ENCODE measurements at regions not wholly inside any gene's neighbourhood (a gene's known extent, or its start where the extent isn't known, plus 50 kb on each side); places are given as distances from the start of the nearest gene placed in this dataset.

- no peak for TF ChIP-seq CTCF (IDR thresholded peaks at IDR 0.05; ENCODE audit: low read depth, low read length)
- peak; percentile 82 for DNase-seq (ENCODE audit: extremely low read depth, low read depth)
Observed at GRCh38 chr6:25192590-25193459, 86.3 kb upstream of the CARMIL1 start.

GRCh38 chr6:25193460-25194171 is 85.6 kb upstream of the CARMIL1 start:
- peak; percentile 93 for DNase-seq (ENCODE audit: extremely low read depth, low read depth)
- no peak for TF ChIP-seq CTCF (IDR thresholded peaks at IDR 0.05; ENCODE audit: low read depth, low read length)

- DNase-seq (ENCODE audit: extremely low read depth, low read depth), result no peak
- no peak for TF ChIP-seq CTCF (IDR thresholded peaks at IDR 0.05; ENCODE audit: low read depth, low read length)
Observed at GRCh38 chr6:25194172-25194678, 84.9 kb upstream of the CARMIL1 start.

- TF ChIP-seq CTCF (IDR thresholded peaks at IDR 0.05; ENCODE audit: low read depth, low read length), result no peak
- DNase-seq (ENCODE audit: extremely low read depth, low read depth), result no peak
Observed at GRCh38 chr6:25196464-25196863, 82.7 kb upstream of the CARMIL1 start.

- no peak for TF ChIP-seq CTCF (IDR thresholded peaks at IDR 0.05; ENCODE audit: low read depth, low read length)
- no peak for DNase-seq (ENCODE audit: extremely low read depth, low read depth)
Observed at GRCh38 chr6:25197111-25197510, 82.1 kb upstream of the CARMIL1 start.

- DNase-seq (ENCODE audit: extremely low read depth, low read depth), result no peak
- TF ChIP-seq CTCF (IDR thresholded peaks at IDR 0.05; ENCODE audit: low read depth, low read length), result no peak
Observed at GRCh38 chr6:25199544-25199943, 79.6 kb upstream of the CARMIL1 start.

GRCh38 chr6:25202504-25202903 is 76.7 kb upstream of the CARMIL1 start:
- no peak for DNase-seq (ENCODE audit: extremely low read depth, low read depth)
- no peak for TF ChIP-seq CTCF (IDR thresholded peaks at IDR 0.05; ENCODE audit: low read depth, low read length)
